HT1080 (cell line): ENCODE measurements at regions not wholly inside any gene's neighbourhood (a gene's known extent, or its start where the extent isn't known, plus 50 kb on each side); places are given as distances from the start of the nearest gene placed in this dataset. TPM values are rescaled to one million over a fixed set of nuclear protein-coding genes. Genes with fewer than 3 reads are reported as not detected.

ENCODE experiments used
- DNase-seq: peaks from one replicate; pipeline ENCODE4 v3.0.0-alpha.2; 2015; ENCODE audit warnings: low read depth
- small RNA-seq: library from RNA; depleted of rRNA; stranded (forward); fragments of <200 nt; gene quantifications from one replicate; pipeline ENCODE3, GENCODE V24; 2014

DNA sequence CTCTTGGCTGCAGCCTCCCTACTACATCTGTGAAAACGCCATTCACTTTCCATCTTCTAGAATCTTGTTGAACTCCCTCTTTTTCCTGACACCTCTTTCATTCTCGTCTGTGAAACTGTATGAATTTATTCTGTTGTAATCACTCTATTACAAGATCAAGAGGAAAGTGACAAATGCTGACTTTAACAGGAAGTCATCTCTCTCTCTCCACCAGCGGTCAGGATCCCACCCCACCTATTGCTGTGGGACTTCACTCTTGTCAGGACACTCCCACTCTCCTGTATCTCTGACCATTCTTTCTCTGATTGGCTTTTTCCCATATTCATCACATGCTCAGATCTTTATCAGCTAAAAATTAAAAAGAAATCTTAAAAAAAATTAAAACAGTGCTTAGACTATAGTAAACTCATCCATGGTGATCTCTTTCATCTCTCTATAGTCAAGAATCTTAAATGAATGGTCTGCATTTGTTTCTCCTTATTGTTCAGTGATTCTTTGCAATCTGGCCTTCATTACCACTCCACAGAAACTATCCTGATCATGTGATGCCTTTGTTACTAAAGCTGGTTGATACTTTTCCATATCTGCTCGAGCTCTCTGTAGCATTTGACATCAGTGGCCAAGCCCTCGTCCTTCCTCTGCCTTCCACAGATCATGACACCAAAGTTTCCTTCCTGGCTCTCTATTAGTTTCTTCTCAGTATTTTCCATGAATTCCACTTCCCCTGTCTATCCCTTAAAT is 113.6 kb downstream of the UCHL5 start:
- DNase-seq, result no peak

DNA sequence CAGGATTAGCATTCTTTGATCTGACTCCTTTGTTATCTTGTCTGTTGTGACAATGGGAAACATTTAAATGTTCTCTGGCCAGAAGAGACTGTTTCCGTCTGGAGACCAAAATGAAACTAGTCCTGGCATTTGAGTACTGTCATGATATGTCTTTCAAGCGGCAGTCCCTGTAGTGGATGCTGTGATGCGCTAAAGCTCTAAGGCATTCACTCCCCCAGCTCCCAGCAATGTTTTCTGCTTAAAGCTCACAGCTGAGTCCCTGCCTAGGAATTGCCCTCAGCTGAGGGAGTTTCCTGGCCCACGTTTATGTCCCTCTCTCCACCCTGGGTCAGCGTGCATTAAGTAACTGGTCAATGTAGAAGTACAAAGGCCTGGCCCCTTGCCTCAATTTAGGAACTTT is 109.4 kb downstream of the UCHL5 start:
- DNase-seq, result no peak

DNA sequence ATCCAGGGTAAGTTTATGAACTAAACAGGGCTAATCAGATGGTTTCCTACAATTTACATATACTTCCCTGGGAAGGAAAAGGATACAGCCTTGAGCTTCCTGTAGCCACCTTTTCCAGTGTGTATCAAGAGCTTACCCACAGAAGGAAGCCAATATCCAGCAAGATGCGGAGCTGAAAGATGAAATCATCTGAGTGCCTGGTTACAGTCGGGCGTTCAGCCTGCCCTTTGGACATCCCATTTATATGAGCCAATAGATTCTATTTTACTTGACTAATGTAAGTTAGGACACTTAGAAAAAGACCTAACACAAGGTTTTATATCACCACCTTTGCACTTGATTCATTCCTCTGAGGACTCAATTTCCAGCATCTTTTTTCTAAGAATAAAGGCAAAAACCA is 108.2 kb downstream of the UCHL5 start:
- no peak for DNase-seq

DNA sequence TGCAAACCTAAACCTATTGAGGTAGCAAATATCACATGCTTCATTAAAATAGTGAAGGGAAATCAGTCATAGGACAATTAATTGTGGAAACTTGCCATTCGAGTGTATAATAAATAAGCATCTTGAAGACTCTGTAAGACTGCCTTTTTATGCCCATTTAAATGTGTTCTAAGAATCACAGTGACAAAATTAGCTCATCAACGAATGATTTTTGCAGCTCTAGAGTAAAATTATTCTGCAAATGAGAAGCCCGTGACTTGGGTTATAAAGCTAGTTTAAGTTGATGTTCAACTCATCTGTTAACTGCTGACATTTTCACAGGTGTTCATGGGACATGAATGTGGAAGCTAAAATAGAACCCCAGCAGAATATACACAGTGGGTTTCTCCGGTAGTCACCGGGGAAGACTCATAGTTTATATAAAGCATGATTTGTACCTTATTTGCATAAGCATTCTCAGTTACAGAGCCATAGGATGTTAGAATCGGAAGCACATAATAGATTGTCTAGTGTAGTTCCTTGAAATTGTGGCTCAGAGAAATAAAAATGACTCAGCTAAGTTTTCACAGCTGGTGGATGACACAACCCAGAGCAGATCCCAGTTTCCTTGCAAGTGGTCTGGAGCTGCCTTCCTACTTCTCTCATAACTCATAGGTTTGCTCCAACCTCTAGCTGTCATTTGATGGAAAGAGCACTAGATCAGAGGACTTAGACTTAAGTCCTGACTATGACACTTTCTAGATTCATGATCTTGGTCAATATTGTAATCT is 107.3 kb downstream of the UCHL5 start:
- peak; percentile 98 for DNase-seq

DNA sequence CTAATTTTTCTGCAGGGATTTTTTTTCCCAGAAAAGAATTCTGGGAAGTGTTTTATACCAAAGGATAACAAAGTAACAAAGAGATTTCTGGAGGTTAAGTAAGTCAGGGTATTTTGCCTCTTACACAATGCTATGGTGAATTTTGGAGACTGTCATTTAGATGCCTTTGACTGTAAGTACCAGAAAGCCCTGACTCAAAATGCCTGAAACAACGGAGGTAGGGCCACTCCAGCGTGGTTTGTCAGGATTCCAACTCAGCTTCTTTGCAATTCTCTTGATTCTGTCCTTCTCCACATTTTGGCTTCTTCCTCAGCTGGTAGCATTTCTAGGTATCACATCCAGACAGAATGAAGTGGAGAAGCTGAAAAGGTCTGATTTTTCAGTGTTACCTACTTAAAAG is 106.5 kb downstream of the UCHL5 start:
- DNase-seq, result no peak

DNA sequence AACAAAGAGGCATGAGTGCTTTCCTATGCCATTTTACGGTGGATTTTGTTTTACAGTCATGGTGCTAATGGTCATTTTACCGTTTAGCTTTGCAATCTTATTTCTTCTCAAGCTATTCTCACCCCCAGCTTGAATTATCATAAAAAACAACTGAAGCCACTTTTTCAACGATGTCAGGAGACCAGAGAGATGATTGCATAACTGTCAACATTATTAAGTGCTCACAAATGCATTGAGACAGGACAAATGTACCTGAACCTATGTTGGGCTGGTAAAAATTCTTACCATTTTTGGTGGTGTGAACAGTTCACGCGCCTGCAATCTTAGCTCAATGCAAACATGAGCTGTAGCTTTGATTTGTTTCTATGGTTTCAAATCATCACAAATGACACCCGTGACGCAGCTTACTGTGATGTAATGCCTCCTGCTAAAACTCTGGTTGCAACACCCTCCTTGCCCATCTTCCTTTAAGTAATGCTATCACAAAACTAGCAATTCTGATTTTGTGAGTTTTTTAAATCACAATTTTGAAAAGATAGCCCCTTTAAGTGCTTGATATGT is 104.4 kb downstream of the UCHL5 start:
- DNase-seq, result no peak

DNA sequence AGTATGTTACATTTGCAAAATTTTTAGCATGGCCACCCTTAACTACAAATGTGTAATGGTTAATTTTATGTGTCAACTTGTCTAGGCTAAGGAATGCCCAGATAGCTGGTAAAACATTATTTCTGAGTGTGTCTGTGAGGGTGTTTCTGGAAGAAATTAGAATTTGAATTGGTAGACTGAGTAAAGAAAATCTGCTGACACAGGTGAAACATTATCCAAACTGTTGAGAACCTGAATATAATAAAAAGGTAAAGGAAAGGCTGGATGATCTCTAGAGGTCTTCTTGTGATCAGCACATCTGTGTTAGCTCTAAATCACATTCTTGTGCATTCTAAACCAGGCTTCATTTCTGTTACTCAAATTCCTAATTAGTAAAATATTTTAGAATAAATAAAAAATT is 100.8 kb downstream of the UCHL5 start:
- no peak for DNase-seq

DNA sequence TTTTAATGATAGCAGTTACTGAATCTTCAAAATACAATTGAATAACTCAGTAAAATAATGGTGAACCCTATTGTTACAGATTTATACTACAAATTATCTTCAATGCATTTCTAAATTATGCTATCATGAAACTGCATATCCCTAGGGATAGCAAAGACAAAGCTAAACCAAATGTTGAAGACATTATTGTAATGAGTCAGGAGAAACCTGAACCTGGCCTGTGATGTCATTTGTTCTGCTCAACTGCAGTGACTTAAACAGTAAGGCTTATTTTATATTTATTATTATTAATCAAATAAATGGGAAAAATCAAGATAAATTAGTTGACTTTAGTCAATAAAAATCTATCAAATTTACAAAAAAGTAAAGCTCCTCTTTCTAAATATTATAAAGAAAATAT is 100.3 kb downstream of the UCHL5 start:
- DNase-seq, result no peak

DNA sequence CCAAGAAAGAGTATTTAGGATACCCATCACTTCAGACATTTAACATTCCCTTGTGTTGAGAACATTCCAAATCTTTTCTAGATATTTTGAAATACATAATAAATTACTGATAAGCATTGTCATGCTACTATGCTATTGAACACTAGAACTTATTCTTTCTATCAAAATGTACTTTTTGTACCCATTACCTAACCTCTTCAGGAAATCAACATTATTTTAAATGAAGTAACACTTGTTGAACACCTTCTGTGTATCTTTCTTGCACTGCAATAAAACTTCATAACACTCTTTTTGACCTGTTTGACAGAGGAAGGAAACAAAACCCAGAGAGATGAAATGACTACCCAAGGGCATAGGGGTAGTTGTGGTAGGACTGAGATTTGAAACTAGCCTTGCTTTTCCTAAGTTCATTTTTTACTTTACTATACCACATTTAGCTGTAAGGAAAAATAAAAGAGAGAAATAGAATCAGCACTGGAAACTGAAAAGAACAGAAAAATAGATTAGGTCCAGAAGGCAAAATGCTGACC is 99.4 kb downstream of the UCHL5 start:
- DNase-seq, result no peak

Small RNA genes in the stretch of these regions (small RNA-seq; reads per million reads assigned to genes)
- gene RN7SKP126, result not detected
